ENCODE measurements at regions not wholly inside any gene's neighbourhood (a gene's known extent, or its start where the extent isn't known, plus 50 kb on each side); places are given as distances from the start of the nearest gene placed in this dataset.

- TF ChIP-seq GATA3 (IDR thresholded peaks at IDR 0.05; ENCODE audit: low read depth, low read length) (no peak), GATA2 (IDR thresholded peaks at IDR 0.05; ENCODE audit: low read depth, low read length) (no peak)
Observed at GRCh38 chr4:189267312-189267965, 673.2 kb upstream of the FRG1 start.

All from SH-SY5Y (cell line).